ENCODE measurements at regions not wholly inside any gene's neighbourhood (a gene's known extent, or its start where the extent isn't known, plus 50 kb on each side); places are given as distances from the start of the nearest gene placed in this dataset.

DNA sequence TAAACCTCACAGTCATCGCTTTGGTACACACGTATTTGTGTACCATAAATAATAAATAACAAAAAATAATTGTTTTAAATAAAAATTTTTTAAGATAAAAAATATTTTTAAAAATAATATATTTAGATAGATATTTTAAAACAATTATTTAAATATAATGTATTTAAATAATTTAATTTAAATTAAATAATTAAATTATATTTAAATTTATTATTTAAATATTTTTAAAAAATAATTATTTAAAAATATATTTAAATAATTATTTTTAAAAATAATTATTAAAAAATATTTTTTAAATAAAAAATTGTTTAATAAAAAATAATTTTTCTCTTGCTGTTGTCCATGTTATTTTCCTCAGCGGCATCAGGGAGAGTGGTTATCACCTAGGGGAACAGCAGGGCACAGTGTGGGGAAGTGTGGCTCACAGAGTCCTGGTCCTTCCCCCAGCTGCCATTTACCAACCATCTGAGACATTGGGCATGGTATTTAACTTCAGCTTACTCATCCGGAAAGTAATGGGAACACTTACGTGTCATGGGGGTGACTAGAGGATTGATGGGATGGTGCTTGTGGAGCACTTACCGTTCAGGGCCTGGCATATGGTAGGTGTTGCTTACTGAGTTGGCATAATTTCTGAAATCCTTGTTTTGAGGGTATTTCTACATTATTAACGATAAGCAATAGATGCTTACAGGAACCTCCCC lies 92.9 kb upstream of the TSPAN2 start:
- peak overlapping the region; percentile 96 for H3K27ac ChIP-seq
- 74 to 87% (median 78%) methylated on average over 7 of the region's 7 CpGs for WGBS, 3 donors
- DNase-seq (no peak), ATAC-seq (no peak)
- no peaks in the 10 kb centered on the region for H3K9me3 ChIP-seq
- H3K27me3 ChIP-seq (ENCODE audit: insufficient read depth in 3 of 3, low read length in 2 of 3), result no peaks in the 10 kb centered on the region
- TF ChIP-seq, protein P1, sequence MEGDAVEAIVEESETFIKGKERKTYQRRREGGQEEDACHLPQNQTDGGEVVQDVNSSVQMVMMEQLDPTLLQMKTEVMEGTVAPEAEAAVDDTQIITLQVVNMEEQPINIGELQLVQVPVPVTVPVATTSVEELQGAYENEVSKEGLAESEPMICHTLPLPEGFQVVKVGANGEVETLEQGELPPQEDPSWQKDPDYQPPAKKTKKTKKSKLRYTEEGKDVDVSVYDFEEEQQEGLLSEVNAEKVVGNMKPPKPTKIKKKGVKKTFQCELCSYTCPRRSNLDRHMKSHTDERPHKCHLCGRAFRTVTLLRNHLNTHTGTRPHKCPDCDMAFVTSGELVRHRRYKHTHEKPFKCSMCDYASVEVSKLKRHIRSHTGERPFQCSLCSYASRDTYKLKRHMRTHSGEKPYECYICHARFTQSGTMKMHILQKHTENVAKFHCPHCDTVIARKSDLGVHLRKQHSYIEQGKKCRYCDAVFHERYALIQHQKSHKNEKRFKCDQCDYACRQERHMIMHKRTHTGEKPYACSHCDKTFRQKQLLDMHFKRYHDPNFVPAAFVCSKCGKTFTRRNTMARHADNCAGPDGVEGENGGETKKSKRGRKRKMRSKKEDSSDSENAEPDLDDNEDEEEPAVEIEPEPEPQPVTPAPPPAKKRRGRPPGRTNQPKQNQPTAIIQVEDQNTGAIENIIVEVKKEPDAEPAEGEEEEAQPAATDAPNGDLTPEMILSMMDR (IDR thresholded peaks at IDR 0.05), result no peak
- H3K4me1 ChIP-seq, result peaks cover 42% of the 10 kb centered on the region
- intact Hi-C loops (cut with DNase I), result no loop called here
- no peak overlapping the region for H3K4me3 ChIP-seq
- no peaks in the 10 kb centered on the region for H3K36me3 ChIP-seq (ENCODE audit: insufficient read depth in 1 of 2, low read depth in 1 of 2)

DNA sequence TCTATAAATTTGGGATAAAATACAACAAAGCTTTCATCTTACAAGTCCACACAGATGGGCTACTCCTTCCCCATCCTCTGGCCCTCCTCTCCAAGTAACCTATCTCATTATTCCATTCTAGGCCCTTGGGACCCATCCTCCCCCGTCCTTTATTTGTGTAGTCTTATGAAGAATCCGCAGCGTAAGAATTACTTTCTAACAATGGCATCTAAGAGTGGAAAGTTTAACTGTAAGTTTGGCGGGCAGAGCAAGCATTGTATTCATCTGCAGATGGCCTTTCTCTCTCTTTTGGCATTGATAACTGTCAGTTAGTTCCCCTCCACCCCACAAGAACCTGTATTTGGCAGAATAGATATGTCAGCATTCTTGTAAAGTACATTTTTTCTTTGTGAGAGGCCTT lies 91.9 kb upstream of the TSPAN2 start:
- intact Hi-C loops (cut with DNase I), result no loop called here
- no peaks in the 10 kb centered on the region for H3K9me3 ChIP-seq
- no peak overlapping the region for H3K4me3 ChIP-seq
- WGBS, 3 donors, result 61 to 70% (median 65%) methylated on average over 4 of the region's 4 CpGs
- ATAC-seq (no peak), DNase-seq (no peak)
- H3K27me3 ChIP-seq (ENCODE audit: insufficient read depth in 3 of 3, low read length in 2 of 3), result no peaks in the 10 kb centered on the region
- no peak overlapping the region for H3K27ac ChIP-seq
- peaks cover 39% of the 10 kb centered on the region for H3K4me1 ChIP-seq
- no peaks in the 10 kb centered on the region for H3K36me3 ChIP-seq (ENCODE audit: insufficient read depth in 1 of 2, low read depth in 1 of 2)
- TF ChIP-seq, protein P1 (IDR thresholded peaks at IDR 0.05), result no peak

DNA sequence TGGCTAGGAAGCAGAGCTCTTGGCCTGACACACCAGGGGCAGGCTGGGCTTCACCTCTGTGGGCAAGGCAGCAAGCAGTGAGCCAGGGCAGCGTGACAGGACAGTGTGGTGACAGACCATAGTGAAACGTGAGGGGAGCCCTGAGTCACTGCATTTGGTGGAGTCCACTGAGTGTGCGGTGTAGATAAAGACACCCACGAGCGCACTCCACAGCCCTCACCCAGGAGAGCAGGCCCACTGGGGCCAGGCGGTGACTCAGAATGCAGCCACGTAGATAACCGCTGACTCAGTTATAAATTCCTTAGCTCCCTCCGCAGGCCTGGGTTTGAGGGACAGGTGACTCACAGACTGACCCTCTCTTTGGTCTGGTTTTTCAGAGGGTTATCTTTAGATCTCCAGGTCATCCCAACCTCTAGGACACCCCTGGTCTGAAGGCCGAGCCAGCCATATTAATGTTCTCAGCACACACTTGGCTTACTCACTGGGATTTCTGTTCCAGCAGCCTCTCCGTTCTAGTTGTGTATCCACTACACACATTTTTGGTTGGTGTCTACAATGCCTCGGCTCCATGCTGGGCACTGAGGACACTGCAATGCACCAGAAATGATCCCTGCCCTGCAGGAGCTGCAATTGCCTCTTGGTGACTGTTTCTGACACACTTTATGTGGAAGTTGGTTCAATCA lies 90.2 kb upstream of the TSPAN2 start:
- peak; percentile 86 to 92 (median 90) for ATAC-seq

DNA sequence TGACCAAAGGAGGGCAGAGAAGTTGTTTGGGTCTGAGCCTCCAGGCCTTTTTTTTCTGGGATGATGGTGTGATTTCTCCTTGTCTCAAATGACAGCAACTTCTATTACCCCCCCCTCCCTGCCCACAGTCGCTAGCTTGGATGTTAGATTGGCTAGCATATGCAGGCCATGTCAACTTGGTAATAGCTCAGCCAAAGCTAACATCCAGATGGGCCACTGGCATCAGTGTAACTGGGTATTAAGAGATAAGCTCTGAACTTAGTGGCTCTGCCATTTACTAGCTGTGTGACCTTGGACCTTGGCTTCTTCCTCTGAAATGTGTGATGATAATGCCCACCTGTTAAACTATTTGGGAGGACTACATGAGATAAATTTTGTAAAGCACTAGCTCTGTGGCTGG lies 86.9 kb upstream of the TSPAN2 start:
- no peaks in the 10 kb centered on the region for H3K36me3 ChIP-seq (ENCODE audit: insufficient read depth in 1 of 2, low read depth in 1 of 2)
- ATAC-seq (no peak), DNase-seq (no peak)
- TF ChIP-seq, protein P1 (IDR thresholded peaks at IDR 0.05), result no peak
- peaks cover 10% of the 10 kb centered on the region for H3K4me1 ChIP-seq
- intact Hi-C loops (cut with DNase I), result no loop called here
- WGBS, 3 donors, result 27 to 79% (median 40%) methylated on average over 1 of the region's 1 CpG
- H3K9me3 ChIP-seq, result peaks cover 3% of the 10 kb centered on the region
- H3K4me3 ChIP-seq, result no peak overlapping the region
- no peaks in the 10 kb centered on the region for H3K27me3 ChIP-seq (ENCODE audit: insufficient read depth in 3 of 3, low read length in 2 of 3)
- no peak overlapping the region for H3K27ac ChIP-seq

More for the DNA sequence above, 90.2 kb upstream of the TSPAN2 start:
- 50 to 87% (median 52%) methylated on average over 12 of the region's 12 CpGs for WGBS, 3 donors
- intact Hi-C loops (cut with DNase I), result loop anchor here in 1 of 2 donors (2.0 kb wide), 1 partner anchor 41 kb away; no protein-coding TSS in a partner anchor
- H3K4me3 ChIP-seq, result no peak overlapping the region
- TF ChIP-seq, protein P1 (IDR thresholded peaks at IDR 0.05), result no peak
- peaks cover 3% of the 10 kb centered on the region for H3K9me3 ChIP-seq
- peaks cover 29% of the 10 kb centered on the region for H3K4me1 ChIP-seq
- H3K27ac ChIP-seq, result peak overlapping the region; percentile 86
- no peaks in the 10 kb centered on the region for H3K36me3 ChIP-seq (ENCODE audit: insufficient read depth in 1 of 2, low read depth in 1 of 2)
- peak; percentile 75 to 85 for DNase-seq
- H3K27me3 ChIP-seq (ENCODE audit: insufficient read depth in 3 of 3, low read length in 2 of 3), result no peaks in the 10 kb centered on the region

Measured in psoas muscle (tissue), 7 donors.